Prostate gland (tissue), 2 donors: ENCODE measurements at regions not wholly inside any gene's neighbourhood (a gene's known extent, or its start where the extent isn't known, plus 50 kb on each side); places are given as distances from the start of the nearest gene placed in this dataset.

Experiments
- CTCF ChIP-seq, 4 experiments: fragments of 200-600 bp in 2 of 4; fragments of 450-650 bp in 2 of 4; sonication (generic) in 2 of 4; IDR thresholded peaks; 1 replicate in 3 of 4; 2 replicates in 1 of 4; pipeline ENCODE4 v1.5.1; 2016 to 2019; ENCODE audit warnings: antibody characterized with exemption in 4 of 4, mild to moderate bottlenecking in 2 of 4, moderate library complexity in 2 of 4
- POLR2A ChIP-seq: fragments of 450-650 bp; IDR thresholded peaks from one replicate; pipeline ENCODE4 v1.6.1; 2016; ENCODE audit warnings: antibody characterized with exemption, mild to moderate bottlenecking

GRCh38 chr10:3002304-3002703, 65.0 kb upstream of the PFKP start:
- TF ChIP-seq CTCF (IDR thresholded peaks at IDR 0.05) (no peak), POLR2A (no peak)
